ENCODE measurements at regions not wholly inside any gene's neighbourhood (a gene's known extent, or its start where the extent isn't known, plus 50 kb on each side); places are given as distances from the start of the nearest gene placed in this dataset.

- BruUV-seq (replicated peaks) = no TSS peak
- Histone ChIP-seq H3K36me3 (ENCODE audit: low read depth, low read length) (no peaks in the 10 kb centered on the region), H3K9me2 (replicated peaks; ENCODE audit: low read length) (no peaks in the 10 kb centered on the region), H3K9ac (ENCODE audit: low read length) (no peak overlapping the region), H4K20me1 (ENCODE audit: low read length) (no peaks in the 10 kb centered on the region), H3F3A (ENCODE audit: low read length, unreplicated experiment) (no peaks in the 10 kb centered on the region), H3K4me3 (ENCODE audit: low read length) (no peak overlapping the region), H3K9me3 (ENCODE audit: low read length) (no peaks in the 10 kb centered on the region), H3K27ac (ENCODE audit: low read length) (no peak overlapping the region), H3K4me2 (ENCODE audit: low read length) (no peak overlapping the region), H3K27me3 (ENCODE audit: low read length) (no peaks in the 10 kb centered on the region), H2AFZ (ENCODE audit: low read length) (no peak overlapping the region), H3K79me2 (ENCODE audit: low read length) (no peaks in the 10 kb centered on the region), H3K4me1 (ENCODE audit: insufficient read depth, low read length) (no peaks in the 10 kb centered on the region)
- TF ChIP-seq EZH2 (IDR thresholded peaks at IDR 0.05; ENCODE audit: low read length, unreplicated experiment) = no peak
- no peak for TF ChIP-seq EZH2phosphoT487 (IDR thresholded peaks at IDR 0.05; ENCODE audit: borderline replicate concordance, low read length)
- TF ChIP-seq CTCF (conservative IDR thresholded peaks at IDR 0.05; ENCODE audit: low read depth, low read length) = no peak
- ATAC-seq = no peak
- POLR2A ChIA-PET (ENCODE audit: unreplicated experiment) = no interaction called here
- intact Hi-C loops (cut with micrococcal nuclease) = no loop called here
- CTCF ChIA-PET = no interaction called here
- DNase-seq = no peak
These were observed 237.5 kb upstream of the GNAI1 start for GRCh38 chr7:79897166-79897565.

- no TSS peak for BruUV-seq (replicated peaks)
- H3K9me3 ChIP-seq (ENCODE audit: low read length) = no peaks in the 10 kb centered on the region
These were observed 240.6 kb upstream of the GNAI1 start for GRCh38 chr7:79893991-79894390.

GRCh38 chr7:79882922-79883321 lies 251.7 kb upstream of the GNAI1 start:
- no peaks in the 10 kb centered on the region for H3F3A ChIP-seq (ENCODE audit: low read length, unreplicated experiment)
- CTCF ChIA-PET = no interaction called here
- POLR2A ChIA-PET (ENCODE audit: unreplicated experiment) = no interaction called here
- intact Hi-C loops (cut with micrococcal nuclease) = no loop called here
- H3K9ac ChIP-seq (ENCODE audit: low read length) = no peak overlapping the region
- no peaks in the 10 kb centered on the region for H3K36me3 ChIP-seq (ENCODE audit: low read depth, low read length)
- no peaks in the 10 kb centered on the region for H3K79me2 ChIP-seq (ENCODE audit: low read length)
- no peaks in the 10 kb centered on the region for H3K9me3 ChIP-seq (ENCODE audit: low read length)
- no peak overlapping the region for H2AFZ ChIP-seq (ENCODE audit: low read length)
- no peak overlapping the region for H3K4me3 ChIP-seq (ENCODE audit: low read length)
- TF ChIP-seq EZH2 (IDR thresholded peaks at IDR 0.05; ENCODE audit: low read length, unreplicated experiment) (no peak), EZH2phosphoT487 (IDR thresholded peaks at IDR 0.05; ENCODE audit: borderline replicate concordance, low read length) (no peak), CTCF (conservative IDR thresholded peaks at IDR 0.05; ENCODE audit: low read depth, low read length) (no peak)
- no peaks in the 10 kb centered on the region for H3K9me2 ChIP-seq (replicated peaks; ENCODE audit: low read length)
- ATAC-seq (no peak), DNase-seq (no peak)
- no peaks in the 10 kb centered on the region for H3K27me3 ChIP-seq (ENCODE audit: low read length)
- H3K4me2 ChIP-seq (ENCODE audit: low read length) = no peak overlapping the region
- H3K4me1 ChIP-seq (ENCODE audit: insufficient read depth, low read length) = no peaks in the 10 kb centered on the region
- no peak overlapping the region for H3K27ac ChIP-seq (ENCODE audit: low read length)
- no peaks in the 10 kb centered on the region for H4K20me1 ChIP-seq (ENCODE audit: low read length)
- BruUV-seq (replicated peaks) = no TSS peak

More at GRCh38 chr7:79893991-79894390, 240.6 kb upstream of the GNAI1 start:
- H3K36me3 ChIP-seq (ENCODE audit: low read depth, low read length) = no peaks in the 10 kb centered on the region
- ATAC-seq (no peak), DNase-seq (no peak)
- H3K27me3 ChIP-seq (ENCODE audit: low read length) = no peaks in the 10 kb centered on the region
- H3K4me3 ChIP-seq (ENCODE audit: low read length) = no peak overlapping the region
- H3F3A ChIP-seq (ENCODE audit: low read length, unreplicated experiment) = no peaks in the 10 kb centered on the region
- H3K4me1 ChIP-seq (ENCODE audit: insufficient read depth, low read length) = no peaks in the 10 kb centered on the region
- no peak for TF ChIP-seq EZH2phosphoT487 (IDR thresholded peaks at IDR 0.05; ENCODE audit: borderline replicate concordance, low read length)
- no peak for TF ChIP-seq CTCF (conservative IDR thresholded peaks at IDR 0.05; ENCODE audit: low read depth, low read length)
- TF ChIP-seq EZH2 (IDR thresholded peaks at IDR 0.05; ENCODE audit: low read length, unreplicated experiment) = no peak
- intact Hi-C loops (cut with micrococcal nuclease) = no loop called here
- ChIA-PET CTCF (no interaction called here), POLR2A (ENCODE audit: unreplicated experiment) (no interaction called here)
- H4K20me1 ChIP-seq (ENCODE audit: low read length) = no peaks in the 10 kb centered on the region
- no peak overlapping the region for H3K27ac ChIP-seq (ENCODE audit: low read length)
- no peaks in the 10 kb centered on the region for H3K9me2 ChIP-seq (replicated peaks; ENCODE audit: low read length)
- H3K4me2 ChIP-seq (ENCODE audit: low read length) = no peak overlapping the region
- H2AFZ ChIP-seq (ENCODE audit: low read length) = no peak overlapping the region
- no peak overlapping the region for H3K9ac ChIP-seq (ENCODE audit: low read length)
- H3K79me2 ChIP-seq (ENCODE audit: low read length) = no peaks in the 10 kb centered on the region

Measured in PC-3 (cell line).